Stimulated activated CD4-positive, alpha-beta T cell treated with anti-CD3 and anti-CD28 coated beads, Interleukin-4, amount 100 ng/mL, for 1 hour (primary cell): ENCODE measurements at regions not wholly inside any gene's neighbourhood (a gene's known extent, or its start where the extent isn't known, plus 50 kb on each side); places are given as distances from the start of the nearest gene placed in this dataset.

ENCODE experiments used
- DNase-seq: peaks from one replicate; pipeline ENCODE4 v3.0.0-alpha.2; 2020

DNA sequence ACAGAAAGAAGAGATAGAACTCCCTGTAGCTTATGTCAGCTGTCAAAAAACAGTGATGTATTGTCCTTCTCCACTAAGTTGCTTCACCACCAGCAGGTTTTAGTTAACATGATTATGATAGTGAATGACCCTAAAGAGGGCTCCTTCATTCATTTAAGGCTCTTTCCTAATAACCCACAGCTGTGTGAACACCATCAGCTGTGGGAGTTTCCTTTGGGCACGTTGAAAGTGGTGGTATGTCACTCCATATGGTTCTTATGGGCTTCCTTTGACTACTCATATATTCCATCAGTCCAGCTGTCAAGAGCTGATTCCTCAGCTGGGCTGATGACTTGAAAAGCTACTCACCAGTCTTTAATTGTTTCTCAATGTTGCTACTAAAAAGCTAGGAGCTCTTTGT, 210.3 kb downstream of the UBE2E3 start:
- no peak for DNase-seq

DNA sequence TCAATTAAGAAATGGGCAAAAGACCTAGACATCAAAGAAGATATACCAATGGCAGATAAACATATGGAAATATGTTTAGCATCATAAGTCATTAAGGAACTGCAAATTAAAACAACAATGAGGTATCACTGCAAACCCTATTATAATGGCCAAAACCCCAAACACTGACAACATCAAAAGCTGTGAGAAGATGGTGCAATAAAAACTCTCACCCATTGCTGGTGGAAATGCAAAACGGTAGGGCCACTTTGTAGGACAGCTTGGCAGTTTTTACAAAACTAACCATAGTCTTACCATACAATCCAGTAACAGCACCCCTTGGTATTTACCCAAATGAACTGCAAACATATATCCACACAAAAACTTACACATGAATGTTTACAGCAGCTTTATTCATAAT, 213.1 kb downstream of the UBE2E3 start:
- no peak for DNase-seq

DNA sequence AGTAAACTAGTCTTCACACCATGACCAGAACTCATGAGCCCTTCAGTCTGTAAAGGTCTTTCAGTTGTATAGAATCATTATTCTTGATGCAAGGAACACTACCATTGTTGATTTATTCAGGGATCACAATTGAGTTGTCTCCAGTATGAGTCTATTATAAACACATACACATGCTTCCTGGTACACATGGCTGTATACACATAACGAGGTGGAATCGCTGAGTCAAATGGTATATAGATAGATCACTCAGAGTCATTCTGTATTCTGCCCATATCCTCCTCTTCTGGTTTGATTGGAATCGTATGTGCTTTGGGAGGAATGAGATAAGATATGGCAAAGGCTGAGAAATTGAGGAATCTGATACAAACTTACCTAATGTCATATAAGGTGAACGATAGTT, 216.0 kb downstream of the UBE2E3 start:
- DNase-seq: no peak

DNA sequence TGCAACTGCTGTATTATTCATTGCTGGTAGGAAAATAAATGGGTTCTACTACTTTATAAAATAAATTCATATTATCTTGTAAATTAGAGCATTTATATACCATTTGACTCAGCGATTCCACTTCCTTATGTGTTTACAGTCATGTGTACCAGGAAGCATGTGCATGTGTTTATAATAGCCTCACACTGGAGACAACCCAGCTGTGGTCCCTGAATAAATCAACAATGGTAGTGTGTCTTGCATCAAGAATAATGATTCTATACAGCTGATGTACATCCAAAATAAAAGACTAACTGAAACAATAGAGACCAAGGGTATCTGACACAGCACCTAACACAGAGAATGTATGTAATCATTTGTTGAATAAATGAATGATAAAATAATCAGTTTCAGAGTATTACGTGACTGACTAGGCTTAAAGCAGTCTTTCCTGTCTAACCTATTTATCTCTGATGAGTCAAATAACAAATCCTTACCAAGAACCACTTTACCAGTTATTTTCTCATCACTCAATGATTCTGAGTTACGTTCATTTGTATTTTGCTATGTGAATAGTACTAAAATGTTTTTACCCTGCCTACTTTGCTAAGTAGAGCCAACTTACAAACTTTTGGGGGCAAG, 216.8 kb downstream of the UBE2E3 start:
- no peak for DNase-seq

DNA sequence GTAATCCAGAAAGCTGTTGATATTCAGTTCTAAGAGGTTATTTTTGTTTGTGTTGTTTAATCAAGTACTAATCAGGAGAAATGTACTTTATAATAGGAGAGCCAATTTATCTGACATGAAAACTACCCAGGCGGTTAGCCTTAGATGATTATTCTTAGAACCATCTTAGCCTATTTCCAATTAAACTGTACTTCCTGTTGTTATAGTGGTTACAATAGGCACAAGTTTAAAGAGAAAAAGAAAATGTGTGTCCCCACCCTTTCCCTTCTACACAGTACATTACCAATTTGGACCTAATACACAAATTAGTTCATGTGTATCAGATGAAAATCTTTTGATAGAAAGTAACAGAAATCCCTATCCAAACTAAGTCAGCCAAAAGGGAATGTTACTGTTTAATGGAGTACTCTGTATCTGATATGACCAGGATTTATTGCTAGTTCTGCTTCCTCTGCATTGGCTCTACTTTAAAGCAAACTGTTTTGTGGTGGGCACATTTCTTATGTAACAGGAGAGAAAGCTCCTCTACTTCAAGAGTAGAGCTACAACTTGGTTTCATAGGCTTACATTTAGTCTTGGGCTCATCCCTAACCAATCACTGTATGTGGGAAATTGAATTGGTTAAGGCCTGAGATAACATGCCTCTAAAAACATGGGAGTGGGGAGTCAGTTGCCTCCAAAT, 217.9 kb downstream of the UBE2E3 start:
- DNase-seq: no peak

DNA sequence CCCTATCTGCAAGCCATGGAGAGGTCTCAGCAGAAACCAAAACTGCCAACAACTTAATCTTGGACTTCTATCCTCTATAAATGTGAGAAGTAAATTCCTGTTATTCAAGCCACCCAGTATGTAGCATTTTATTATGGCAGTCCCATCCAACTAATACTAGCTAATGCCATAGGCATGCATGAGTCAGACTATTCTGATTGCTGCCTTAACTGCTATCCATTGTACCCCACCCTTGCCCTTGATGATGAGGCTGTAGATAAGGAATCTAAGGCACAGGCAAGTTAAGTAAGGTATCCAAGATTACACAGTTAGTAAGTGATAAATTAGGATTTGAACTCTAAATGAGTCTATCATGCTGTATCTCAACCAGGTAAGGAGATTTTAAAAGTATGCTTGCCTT, 223.0 kb downstream of the UBE2E3 start:
- DNase-seq: no peak

DNA sequence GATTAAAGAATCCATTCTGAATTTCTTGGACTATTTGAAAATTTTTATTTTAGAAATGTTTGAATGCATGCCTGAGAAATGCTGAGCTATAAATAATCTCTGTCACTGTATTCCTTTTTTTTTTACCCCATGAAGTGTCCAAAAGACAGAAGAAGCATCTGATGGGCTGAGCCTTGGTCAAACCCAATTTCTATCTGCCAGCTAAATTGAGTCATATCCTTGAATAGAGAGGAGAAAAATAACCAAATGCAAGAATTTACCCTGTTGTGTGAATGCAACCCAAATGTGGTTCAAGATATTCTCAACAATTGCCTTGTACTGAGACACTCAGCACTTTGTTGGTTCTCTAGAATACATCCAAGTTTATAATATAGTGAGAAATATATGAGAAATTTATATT, 223.5 kb downstream of the UBE2E3 start:
- no peak for DNase-seq

DNA sequence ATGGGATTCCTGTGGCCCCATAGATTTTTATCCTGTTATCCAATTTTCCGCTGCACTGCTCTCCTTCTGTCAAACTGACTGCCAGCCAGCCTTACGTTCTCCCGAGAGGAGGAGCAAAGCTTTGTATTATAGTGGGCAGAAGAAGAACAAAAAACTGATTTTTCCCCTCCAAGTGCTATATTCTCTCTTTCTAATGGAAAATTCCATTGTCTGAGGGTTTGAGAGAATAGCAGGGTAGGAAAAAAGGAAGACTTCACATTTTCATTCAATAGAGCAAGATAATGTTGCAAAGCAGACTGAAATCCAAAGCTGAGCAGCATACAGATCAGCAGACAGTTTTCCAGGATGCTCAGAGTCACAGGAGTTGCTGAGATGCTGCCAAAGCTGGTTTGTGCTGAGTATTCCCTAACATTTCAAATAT, 238.0 kb downstream of the UBE2E3 start:
- no peak for DNase-seq

DNA sequence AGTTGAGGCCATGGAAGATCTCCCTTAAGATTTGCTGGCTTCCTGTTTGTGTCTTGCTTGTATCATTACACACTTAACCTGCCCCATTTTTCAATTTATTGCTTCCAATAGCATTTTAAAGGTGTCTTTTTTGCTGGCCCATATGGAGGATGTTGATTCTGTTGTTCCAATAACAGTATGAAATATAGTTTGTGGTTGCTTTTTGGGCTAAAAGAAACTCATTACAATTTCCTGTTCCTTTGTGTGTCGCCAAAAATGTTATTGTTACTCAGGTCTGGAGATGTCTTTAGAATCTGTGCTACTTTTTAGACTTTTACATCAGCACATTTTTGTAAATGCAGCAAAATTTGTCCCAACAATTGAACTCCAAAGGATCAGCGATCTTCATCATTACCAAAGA, 234.0 kb upstream of the ITGA4 start:
- no peak for DNase-seq

DNA sequence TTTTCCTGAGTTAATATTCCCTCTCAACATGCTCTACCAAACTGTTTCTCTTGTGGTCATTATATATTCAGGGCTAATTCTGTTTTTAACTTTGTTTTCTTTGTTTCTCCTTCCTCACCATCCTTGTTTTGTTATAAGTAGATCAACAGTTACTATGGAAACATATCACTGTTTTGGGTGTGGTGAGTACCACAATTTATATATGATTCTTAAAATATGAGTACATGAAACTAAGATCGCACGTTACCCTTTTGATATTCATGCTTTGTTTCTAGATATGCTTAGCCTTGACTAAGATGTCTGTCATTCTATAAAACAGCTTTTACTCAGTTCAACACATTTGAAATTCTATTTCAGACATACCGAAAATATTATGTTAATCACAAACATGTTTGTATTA, 232.3 kb upstream of the ITGA4 start:
- DNase-seq: no peak

DNA sequence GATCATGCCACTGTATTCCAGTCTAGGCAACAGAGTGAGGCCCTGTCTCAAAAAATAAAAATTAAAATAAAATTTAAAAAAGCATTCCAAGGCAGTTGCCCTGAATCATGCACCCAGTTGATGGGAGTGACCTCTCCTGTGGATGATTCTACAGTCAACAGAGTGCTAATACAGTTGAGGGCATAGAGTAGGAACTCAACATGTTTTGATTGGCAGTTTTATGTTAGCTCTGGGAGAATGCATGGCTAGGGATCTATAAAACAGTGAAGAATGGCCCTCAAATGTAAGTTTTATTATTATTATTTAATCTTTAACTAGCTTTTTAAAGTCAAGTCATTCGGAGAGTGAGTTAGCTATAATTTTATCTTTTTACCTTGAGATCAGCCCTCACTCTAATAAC, 228.5 kb upstream of the ITGA4 start:
- DNase-seq: no peak

DNA sequence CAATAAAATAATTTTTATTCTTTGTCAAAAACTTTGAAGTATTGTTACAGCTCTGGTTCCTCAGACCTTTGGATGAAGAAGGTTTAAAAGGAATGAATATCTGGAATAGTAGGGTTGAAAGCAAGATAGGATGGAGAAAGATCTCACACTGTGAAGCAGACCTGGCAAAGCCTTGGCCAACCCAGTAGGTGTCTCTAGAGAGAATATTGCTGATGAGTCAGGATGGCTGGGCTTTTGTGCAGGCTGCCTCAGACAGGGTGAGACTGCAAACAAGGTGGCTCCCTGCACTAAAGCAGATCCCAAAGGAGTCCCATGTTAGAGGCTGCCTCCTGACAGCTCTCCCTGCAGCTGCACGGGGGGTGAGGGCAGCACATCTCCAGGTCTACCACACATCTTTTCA, 226.0 kb upstream of the ITGA4 start:
- DNase-seq: no peak

DNA sequence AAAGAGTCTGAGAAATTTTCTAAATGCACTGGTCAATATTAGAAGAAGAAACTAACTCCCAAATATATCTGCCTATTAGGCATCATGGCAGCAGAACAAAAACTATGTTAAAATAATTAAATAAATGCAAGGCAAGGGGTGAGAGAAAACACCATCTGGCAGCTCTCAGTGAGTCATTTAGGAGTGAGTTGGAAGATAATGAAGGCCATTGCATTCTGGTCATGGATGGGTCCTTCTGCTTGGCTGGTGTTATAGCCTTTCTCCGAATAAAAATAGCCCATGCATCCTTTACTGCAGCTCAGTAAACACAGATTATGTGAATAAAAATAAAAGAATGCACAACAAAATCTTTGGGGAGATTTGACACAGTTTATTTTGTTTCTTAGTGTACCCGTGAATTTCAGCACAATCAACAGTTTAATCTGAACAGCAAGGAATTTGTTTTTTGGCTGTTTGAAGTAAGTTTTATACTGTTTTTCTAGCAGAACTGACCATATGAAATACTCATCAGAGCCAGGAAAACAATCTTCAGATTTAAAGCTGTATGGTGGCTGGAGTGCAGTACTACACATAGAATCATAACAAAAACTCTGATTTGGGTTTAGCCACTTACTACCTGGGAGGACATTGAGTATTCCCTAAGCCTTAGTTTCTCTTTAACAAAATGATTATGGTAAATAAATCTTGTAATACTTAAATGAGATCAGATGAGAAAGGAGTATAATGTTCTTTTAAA, 225.1 kb upstream of the ITGA4 start:
- DNase-seq: no peak

DNA sequence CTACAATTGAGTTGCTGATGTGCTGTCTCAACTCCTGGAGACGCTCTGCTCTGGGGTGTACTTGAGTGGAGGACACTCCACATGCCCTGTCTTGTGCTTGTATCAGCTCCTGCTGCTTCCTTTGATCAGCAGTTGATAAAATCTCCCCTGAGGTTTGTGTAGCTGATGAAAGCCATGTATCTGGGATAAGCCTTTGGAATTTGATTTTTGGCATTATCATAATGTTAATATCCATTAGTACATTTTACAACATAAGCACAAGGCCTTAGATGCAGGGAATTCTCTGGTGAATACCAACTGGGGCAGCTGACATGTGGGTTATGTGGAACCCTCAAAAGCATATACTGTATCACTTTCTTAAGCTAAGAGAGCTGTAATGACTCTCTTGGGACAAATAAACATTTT, 222.7 kb upstream of the ITGA4 start:
- no peak for DNase-seq

DNA sequence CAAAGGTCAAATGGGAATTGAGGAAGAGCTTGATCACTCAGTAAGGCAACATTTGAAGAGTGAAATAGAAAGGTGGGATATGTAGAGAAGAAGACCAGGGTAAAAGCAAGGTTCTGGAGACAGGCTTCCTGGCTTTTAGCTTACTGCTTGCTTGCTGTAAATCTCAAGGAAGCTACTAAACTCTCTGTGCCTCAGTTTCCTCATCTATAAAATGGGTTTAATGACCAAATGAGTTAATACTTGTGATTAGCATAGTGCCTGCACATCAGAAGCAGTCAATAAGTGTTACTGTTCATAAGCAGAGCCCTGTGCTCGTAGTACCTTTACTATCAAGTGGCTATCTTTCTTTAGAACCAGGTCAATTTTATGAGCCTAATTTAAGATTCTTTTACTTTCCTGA, 222.2 kb upstream of the ITGA4 start:
- no peak for DNase-seq

DNA sequence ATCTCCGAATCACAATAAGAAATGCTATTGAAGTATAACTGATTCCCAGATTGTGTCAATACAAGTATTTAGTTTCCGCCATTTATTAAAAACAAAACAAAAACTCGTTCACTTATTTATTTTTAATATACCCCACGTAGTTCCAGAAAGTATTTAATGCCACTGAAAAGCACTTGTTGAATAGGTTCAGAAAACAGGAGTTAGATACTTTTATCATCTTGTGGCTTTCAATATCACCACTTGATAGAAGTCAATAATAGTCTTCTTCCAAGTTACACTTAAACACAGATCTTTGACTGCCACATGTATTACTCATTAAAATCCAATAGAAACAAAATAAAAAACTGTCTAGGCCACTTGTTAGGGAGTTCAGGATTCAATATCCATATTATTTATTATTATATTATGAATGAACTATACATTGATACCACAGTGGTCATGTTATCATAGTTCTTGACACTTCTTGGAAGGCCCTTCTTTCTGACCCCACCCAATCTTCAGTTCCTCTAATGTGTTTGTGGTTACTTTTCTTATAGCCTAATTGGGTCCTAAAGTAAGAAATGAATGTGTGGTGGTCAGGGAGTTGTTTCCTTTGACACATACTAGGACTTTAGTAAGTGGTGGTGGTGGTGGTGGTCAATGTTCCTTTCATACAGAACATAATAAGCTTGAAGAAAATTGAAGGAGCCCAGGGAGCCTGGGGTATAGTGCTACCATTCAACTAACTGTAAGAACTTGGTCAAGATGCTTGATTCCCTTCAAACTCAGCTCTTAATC, 221.3 kb upstream of the ITGA4 start:
- no peak for DNase-seq

DNA sequence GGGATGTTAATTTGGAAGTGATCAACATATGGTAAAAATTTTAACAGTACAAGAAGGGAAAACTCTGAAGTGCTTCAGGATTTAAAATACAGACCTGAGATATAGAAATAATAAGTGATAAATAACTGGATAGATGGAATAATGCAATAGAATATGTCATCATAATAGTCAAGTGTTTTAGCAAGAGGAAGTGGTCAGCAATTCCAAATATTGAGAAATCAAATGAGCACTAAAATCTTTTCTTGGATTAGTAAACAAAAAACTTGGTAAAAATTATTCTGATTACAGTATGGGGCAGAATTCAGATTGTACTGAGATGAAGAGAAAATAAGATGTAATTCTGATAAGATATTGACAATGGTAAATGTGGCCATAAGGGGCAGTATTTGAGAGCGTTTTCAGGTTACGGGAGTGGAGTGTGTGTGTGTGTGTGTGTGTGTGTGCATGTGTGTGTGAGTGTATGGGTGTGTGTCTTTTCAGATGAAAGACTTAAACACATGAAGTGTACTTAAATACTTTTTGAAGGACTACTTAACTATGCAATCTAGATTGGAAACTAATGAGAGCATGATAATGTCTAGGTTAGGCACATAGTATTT, 217.9 kb upstream of the ITGA4 start:
- DNase-seq: no peak

DNA sequence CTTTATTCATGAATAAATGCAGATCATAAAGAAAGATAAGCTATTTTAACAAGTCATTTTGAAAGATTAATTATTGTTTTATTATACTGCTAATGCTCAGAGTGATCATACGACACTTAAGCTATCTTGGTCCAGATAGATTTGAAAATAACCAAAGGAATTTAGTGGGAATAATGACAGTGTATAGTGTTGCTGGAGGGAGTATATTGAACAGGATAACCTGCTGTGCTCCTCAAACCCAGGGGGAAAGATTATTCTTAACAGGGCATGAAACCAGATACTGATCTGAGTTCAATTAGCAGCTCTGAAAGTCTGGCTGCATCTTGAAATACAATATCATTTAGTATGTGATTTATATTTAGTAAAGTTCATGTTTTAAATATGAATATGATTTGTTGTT, 216.3 kb upstream of the ITGA4 start:
- DNase-seq: no peak

DNA sequence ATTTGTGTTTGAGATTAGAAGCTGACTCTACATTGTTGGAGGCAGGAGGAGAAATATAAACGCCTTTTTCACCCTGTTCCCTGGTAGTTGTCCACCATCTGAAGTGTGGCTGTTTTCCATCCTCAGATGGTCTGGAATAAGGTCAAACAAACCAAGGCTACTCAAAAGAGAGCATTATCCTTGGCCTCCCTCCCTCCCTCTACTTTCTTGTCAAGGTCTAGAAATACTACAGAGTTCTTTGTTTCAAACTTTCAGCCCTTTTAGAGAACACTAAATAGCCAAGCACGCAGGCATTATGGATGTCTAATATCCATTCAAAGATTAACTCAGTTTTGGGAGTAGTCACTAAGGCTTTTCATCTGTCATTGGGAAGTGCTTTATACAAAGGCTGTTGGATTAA, 215.8 kb upstream of the ITGA4 start:
- DNase-seq: no peak

DNA sequence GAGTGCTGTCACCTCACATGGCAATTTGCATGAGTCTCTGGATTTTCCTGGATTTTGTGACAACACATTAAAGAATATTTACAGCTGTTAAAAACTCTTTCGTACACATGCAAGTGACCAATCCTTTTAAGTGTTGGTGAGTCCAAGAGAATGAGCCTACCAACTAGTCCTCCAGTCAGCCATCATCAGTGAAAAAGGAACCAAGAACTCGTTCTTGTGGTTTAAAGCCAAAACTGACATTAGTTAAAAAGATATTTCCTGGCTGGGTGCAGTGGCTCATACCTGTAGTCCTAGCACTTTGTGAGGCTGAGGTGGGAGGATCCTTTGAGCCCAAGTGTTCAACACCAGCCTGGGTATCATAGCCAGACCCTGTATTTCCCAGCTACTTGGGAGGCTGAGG, 215.4 kb upstream of the ITGA4 start:
- DNase-seq: no peak

DNA sequence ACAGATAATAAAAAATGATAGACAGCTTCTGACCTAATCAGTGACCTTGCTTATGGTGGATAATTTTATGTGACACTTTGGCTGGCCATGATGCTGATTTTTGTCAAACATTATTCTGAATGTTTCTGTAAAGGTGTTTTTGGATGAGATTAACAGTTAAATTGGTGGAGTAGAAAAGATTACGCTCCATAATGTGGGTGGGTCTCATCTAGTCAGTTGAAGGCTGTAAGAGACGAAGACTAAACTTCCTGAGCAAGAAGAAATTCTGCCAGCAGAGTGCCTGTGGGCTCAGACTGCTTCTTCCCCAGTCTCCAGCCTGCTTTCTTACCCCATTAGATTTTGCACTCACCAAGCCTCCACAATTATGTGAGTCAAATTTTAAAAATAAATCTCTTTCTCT, 214.9 kb upstream of the ITGA4 start:
- no peak for DNase-seq

DNA sequence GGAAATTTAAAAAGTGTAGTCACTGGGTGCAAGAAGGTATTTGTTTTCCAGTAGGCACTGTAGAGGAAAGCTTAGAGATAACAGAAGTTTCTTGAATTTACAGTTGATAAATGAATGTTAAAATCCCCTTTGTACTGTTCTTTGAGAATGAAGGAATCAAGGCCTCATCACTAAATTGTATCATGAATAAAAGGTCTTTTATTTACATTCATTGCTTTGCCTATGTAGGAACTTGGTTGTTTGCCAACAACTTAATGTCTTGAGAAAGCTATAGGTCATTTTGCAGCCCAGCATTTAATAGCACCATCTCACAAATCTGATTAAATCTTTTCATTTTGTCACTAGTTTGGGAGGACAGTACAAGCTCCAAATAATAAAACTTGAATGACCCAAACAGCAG, 213.9 kb upstream of the ITGA4 start:
- DNase-seq: no peak

DNA sequence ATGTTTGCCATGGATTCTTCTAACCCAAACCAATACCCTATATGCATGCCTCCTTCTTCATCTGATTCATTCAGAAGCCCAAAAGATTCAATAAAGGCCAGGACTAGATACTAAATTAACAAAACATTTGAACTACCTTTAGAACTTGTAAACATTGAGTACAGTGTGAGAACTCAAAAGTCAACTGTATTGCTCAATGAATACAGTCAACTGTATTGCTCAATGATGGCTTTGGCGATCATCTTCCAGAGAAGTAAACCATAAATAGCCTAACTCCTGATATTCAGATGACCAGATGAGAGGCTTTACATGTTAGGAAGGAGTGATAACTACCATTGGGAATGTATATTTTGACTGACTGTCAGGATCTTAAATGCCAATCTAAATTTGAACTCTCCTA, 206.5 kb upstream of the ITGA4 start:
- DNase-seq: no peak
